B cell (primary cell): ENCODE measurements at regions not wholly inside any gene's neighbourhood (a gene's known extent, or its start where the extent isn't known, plus 50 kb on each side); places are given as distances from the start of the nearest gene placed in this dataset.

Source experiments
- CTCF ChIP-seq: fragments of 200-600 bp; IDR thresholded peaks from one replicate; pipeline ENCODE4 v1.8.0; 2022; ENCODE audit warnings: antibody characterized with exemption, mild to moderate bottlenecking
- EZH2 ChIP-seq: IDR thresholded peaks from 2 replicates; pipeline ENCODE4 v1.6.1; 2012; ENCODE audit warnings: borderline replicate concordance, low read depth, mild to moderate bottlenecking, moderate library complexity, low read length; ENCODE audit not compliant: insufficient read depth, poor library complexity, severe bottlenecking

- TF ChIP-seq CTCF (no peak), EZH2 (no peak)
Measured at GRCh38 chr3:189464799-189465198, 166.4 kb upstream of the TP63 start.
